WI38 (cell line): ENCODE measurements at regions not wholly inside any gene's neighbourhood (a gene's known extent, or its start where the extent isn't known, plus 50 kb on each side); places are given as distances from the start of the nearest gene placed in this dataset.

Source experiments
- H3K4me3 ChIP-seq: 2 replicates; pipeline ENCODE4 v1.5.1; 2011; ENCODE audit warnings: low read depth, mild to moderate bottlenecking, control low read depth, low read length
- TF ChIP-seq, protein P1 (sequence below): IDR thresholded peaks from 2 replicates; pipeline ENCODE4 v1.5.1; 2012; ENCODE audit warnings: low read depth, mild to moderate bottlenecking, control low read depth, low read length

DNA sequence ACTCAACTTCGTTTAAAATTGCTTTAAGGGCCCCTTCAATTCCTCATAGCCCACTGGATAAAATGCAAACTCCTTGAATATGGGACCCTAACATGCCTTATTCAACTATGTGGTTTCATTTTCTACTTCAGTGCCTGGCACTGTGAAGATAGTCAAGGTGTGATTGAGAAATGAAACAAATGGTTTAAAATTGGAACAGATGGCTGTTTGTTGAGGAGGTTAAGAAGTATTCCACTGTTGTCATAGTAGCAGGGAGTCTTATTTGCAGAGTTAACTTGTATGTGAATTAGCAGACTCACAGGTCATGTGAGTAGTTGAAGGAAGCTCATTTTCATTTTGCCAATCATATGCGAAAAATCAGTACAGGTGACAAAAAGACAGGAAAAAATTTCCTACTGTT, 593.3 kb downstream of the KCTD8 start:
- TF ChIP-seq, protein P1, sequence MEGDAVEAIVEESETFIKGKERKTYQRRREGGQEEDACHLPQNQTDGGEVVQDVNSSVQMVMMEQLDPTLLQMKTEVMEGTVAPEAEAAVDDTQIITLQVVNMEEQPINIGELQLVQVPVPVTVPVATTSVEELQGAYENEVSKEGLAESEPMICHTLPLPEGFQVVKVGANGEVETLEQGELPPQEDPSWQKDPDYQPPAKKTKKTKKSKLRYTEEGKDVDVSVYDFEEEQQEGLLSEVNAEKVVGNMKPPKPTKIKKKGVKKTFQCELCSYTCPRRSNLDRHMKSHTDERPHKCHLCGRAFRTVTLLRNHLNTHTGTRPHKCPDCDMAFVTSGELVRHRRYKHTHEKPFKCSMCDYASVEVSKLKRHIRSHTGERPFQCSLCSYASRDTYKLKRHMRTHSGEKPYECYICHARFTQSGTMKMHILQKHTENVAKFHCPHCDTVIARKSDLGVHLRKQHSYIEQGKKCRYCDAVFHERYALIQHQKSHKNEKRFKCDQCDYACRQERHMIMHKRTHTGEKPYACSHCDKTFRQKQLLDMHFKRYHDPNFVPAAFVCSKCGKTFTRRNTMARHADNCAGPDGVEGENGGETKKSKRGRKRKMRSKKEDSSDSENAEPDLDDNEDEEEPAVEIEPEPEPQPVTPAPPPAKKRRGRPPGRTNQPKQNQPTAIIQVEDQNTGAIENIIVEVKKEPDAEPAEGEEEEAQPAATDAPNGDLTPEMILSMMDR: no peak
- H3K4me3 ChIP-seq: no peak overlapping the region

DNA sequence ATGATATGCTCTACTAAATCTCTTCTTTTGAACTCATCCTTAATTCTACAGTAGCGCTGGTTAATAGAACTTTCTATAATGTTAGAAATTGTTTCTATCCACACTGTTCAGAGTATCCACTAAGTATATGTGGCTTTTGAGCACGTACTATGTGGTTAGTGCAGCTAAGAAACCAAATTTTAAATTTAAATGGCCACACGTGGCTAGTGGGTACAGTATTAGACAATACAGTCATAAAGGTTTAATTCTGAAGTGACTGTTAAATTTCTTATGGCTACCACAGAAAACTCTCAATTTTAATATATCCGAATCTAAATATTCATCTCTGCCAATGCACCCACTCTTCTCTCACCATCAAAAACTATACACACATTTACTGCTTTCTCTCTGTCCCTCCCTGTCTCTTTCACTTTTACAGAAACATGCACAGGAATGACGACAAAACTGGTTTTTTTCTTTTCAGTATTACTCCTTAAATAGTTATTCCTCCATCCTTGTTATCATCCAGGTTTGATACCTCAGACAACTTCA, 583.9 kb downstream of the KCTD8 start:
- TF ChIP-seq, protein P1: no peak
- no peak overlapping the region for H3K4me3 ChIP-seq

DNA sequence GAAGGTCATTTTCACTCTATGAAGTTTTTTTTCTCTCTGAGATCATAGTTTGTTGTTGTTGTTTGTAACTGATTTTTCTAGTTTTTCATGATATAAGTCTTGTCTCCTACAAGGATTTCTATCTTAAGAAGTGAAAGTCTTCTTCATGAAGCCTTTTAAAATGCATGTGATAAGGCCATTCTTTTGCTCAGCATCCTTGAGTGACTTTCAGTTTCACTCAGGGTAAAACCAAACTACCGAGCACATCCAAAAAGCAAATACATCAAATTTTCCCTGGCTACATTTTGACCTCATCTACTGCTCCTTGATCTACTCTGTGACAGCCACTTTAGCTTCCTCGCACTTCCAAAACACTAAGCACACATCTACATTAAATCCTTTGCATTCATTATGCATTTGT, 580.7 kb downstream of the KCTD8 start:
- no peak overlapping the region for H3K4me3 ChIP-seq

DNA sequence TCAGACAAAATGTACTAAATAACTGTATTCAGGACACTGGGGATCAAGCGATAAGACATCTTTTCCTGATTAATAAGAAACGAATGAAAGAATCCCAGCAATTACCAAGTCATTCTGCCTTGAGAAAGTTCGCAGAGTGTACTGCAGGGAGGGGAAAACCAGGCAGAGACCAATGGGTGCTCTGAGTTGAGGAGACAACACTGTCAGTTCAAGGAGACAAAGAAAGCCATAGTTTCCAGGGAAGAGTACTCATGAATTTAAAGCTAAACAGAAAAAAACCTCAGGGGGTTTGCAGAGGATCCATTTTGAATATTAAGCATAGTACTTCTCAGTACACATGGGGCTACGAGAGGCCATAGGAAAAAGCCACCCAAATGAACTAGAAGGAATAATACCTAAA, 573.0 kb downstream of the KCTD8 start:
- TF ChIP-seq, protein P1: no peak
- H3K4me3 ChIP-seq: no peak overlapping the region

More for the DNA sequence above, 580.7 kb downstream of the KCTD8 start:
- TF ChIP-seq, protein P1: no peak

DNA sequence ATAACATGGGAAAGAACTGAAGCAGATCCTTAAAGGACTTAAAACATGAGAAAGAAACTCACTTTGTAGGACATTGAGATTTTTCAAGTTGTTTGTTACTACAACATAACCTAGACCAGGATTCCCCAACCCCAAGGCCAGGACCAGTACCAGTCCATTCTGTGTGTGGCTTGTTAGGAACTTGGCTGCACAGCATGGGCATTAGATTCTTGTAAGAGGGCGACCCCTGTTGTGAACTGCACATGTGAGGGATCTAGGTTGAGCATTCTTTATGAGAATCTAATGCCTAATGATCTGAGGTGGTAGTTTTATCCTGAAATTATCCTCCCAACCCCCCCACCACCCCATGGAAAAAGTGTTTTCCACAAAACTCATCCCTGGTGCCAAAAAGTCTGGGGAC, 566.1 kb downstream of the KCTD8 start:
- no peak overlapping the region for H3K4me3 ChIP-seq
- TF ChIP-seq, protein P1: no peak

DNA sequence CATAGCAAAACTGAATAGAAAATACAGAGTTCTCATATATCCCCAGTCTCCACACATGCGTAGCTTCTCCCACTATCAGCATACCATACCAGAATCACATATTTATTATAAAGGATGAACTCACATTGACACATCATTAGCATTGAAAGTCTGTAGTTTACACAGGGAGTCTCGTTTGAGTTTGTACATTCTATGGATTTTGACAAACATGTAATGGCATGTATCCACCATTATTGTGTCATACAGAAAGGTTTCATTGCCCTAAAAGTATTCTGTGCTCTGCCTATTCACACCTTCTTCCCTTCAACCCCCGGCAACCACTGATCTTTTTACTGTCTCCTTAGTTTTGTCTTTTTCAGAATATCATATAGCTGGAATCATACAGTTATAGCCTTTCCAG, 562.4 kb downstream of the KCTD8 start:
- H3K4me3 ChIP-seq: no peak overlapping the region
- TF ChIP-seq, protein P1: no peak

DNA sequence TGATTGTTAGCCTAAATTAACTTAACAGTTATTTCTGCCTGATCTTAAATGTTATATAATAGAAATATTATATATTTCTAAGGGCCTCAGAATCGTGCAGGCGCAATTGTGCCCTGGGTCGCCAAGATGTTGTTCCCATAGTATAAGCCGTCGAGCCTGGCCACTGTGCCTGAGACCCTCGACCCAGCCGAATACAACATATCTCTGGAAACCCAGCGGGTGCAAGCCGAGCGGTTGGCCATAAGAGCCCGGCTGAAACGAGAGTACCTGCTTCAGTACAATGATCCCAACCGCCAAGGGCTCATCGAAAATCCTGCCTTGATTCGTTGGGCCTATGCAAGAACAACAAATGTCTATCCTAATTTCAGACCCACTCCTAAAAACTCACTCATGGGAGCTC, 549.8 kb downstream of the KCTD8 start:
- no peak overlapping the region for H3K4me3 ChIP-seq
- TF ChIP-seq, protein P1: no peak
